ENCODE measurements at regions not wholly inside any gene's neighbourhood (a gene's known extent, or its start where the extent isn't known, plus 50 kb on each side); places are given as distances from the start of the nearest gene placed in this dataset.
"Not testable (repeated sequence)": the region's sequence is repeated elsewhere in the genome, so short reads cannot be mapped to it uniquely, and the experiment has no call there.

DNA sequence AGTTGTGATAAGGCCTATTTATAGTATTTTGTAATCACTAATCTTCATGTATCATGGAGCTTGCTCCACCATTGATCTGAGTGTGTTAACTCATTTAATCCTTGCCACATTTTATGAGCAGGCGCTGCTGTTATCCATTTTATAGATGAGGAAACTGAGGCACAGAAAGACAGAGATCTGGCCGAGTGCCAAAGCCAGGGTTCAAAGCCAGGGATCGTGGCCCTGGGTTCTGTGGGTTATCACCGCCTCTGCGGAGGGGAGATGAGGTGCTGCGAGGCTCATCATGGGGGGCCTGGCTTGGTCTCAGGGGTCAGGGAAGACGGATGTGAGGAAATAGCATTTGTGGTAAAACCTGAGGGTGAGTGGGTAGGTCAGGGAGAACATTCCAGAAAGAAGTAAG lies 193.9 kb downstream of the KLRB1 start:
- TF ChIP-seq, protein P1, sequence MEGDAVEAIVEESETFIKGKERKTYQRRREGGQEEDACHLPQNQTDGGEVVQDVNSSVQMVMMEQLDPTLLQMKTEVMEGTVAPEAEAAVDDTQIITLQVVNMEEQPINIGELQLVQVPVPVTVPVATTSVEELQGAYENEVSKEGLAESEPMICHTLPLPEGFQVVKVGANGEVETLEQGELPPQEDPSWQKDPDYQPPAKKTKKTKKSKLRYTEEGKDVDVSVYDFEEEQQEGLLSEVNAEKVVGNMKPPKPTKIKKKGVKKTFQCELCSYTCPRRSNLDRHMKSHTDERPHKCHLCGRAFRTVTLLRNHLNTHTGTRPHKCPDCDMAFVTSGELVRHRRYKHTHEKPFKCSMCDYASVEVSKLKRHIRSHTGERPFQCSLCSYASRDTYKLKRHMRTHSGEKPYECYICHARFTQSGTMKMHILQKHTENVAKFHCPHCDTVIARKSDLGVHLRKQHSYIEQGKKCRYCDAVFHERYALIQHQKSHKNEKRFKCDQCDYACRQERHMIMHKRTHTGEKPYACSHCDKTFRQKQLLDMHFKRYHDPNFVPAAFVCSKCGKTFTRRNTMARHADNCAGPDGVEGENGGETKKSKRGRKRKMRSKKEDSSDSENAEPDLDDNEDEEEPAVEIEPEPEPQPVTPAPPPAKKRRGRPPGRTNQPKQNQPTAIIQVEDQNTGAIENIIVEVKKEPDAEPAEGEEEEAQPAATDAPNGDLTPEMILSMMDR (conservative IDR thresholded peaks at IDR 0.05; ENCODE audit: low read length) = not testable (repeated sequence)
- TF ChIP-seq EZH2phosphoT487 (IDR thresholded peaks at IDR 0.05; ENCODE audit: borderline replicate concordance, low read depth, low read length) = not testable (repeated sequence)
